K562 (cell line): ENCODE measurements at regions not wholly inside any gene's neighbourhood (a gene's known extent, or its start where the extent isn't known, plus 50 kb on each side); places are given as distances from the start of the nearest gene placed in this dataset.

Experiments
- ATAC-seq: fragments of 200-7000 bp; cut with Tn5 transposase; 3 replicates; pipeline ENCODE4 v1.9.1; 2020; ENCODE audit warnings: moderate library complexity
- BruUV-seq: library from RNA; stranded (reverse); fragments of 400-500 nt; replicated peaks from 2 replicates; lab custom pipeline; 2021; lab: Mats Ljungman, UMichigan
- CTCF ChIA-PET: fragments of 300-600 bp; formaldehyde crosslinking; extraction: SDS; loops from one replicate; lab custom pipeline; 2021; ENCODE audit warnings: low intra/inter-chr PET ratio; lab: Yijun Ruan, JAX
- POLR2A ChIA-PET: fragments of 300-600, 350-650 bp; sonication (Branson Sonifier 250); formaldehyde crosslinking; extraction: SDS; loops from one replicate; lab custom pipeline; 2021; ENCODE audit warnings: antibody characterized with exemption, inconsistent platforms; lab: Yijun Ruan, JAX
- DNase-seq, 4 experiments: peaks; one replicate each; pipeline versions ENCODE4 v3.0.0 to v3.0.0-alpha.2; 2011 to 2018; ENCODE audit warnings: low spot score in 3 of 4, mixed read lengths in 3 of 4; ENCODE audit errors: extremely low read depth in 1 of 4
- FAIRE-seq: peaks from 2 replicates; lab custom pipeline; 2011; peaks lifted over from hg19 to GRCh38; lab: Jason Lieb, UNC
- H2AFZ ChIP-seq: 2 replicates; pipeline ENCODE4 v1.6.0; 2011; ENCODE audit warnings: low read depth, low read length, control low read depth, inconsistent platforms
- H3K27ac ChIP-seq: fragments of 200-600 bp; 3 replicates; pipeline ENCODE4 v1.8.0; 2011; ENCODE audit warnings: low read depth, mild to moderate bottlenecking, control low read depth, inconsistent platforms, low read length, moderate library complexity, mixed read lengths; ENCODE audit errors: extremely low read depth
- H3K27me3 ChIP-seq, 2 experiments: fragments of 300-600 bp in 1 of 2; 2 replicates in 1 of 2; 3 replicates in 1 of 2; pipeline versions ENCODE4 v1.6.0 to v1.8.0; 2011; ENCODE audit warnings: inconsistent platforms in 2 of 2, low read length in 2 of 2, mild to moderate bottlenecking in 1 of 2, mixed read lengths in 1 of 2, moderate library complexity in 1 of 2; ENCODE audit not compliant: control insufficient read depth in 2 of 2, insufficient read depth in 2 of 2
- H3K36me3 ChIP-seq: fragments of 300-600 bp; 3 replicates; pipeline ENCODE4 v1.8.0; 2011; ENCODE audit warnings: mild to moderate bottlenecking, low read length, inconsistent platforms; ENCODE audit not compliant: control insufficient read depth, insufficient read depth
- H3K4me1 ChIP-seq, 2 experiments: fragments of 200-600 bp in 1 of 2; replicated peaks in 1 of 2; 2 replicates in 1 of 2; 3 replicates in 1 of 2; pipeline versions ENCODE4 v1.5.1 to v1.8.0; 2011; ENCODE audit warnings: inconsistent platforms in 2 of 2, low read length in 2 of 2, mild to moderate bottlenecking in 1 of 2, mixed read lengths in 1 of 2, moderate library complexity in 1 of 2; ENCODE audit not compliant: control insufficient read depth in 2 of 2, insufficient read depth in 2 of 2
- H3K4me2 ChIP-seq: 2 replicates; pipeline ENCODE4 v1.6.1; 2011; ENCODE audit warnings: low read length, control low read depth, inconsistent platforms, mixed read lengths; ENCODE audit not compliant: insufficient read depth
- H3K4me3 ChIP-seq: fragments of 200-600 bp; sonication (generic), shearing (Covaris generic); 2 replicates; pipeline ENCODE4 v1.5.1; 2016; ENCODE audit warnings: control low read depth, inconsistent platforms
- H3K79me2 ChIP-seq: fragments of 200-600 bp; 3 replicates; pipeline ENCODE4 v1.8.0; 2011; ENCODE audit warnings: low read length, inconsistent platforms; ENCODE audit not compliant: control insufficient read depth, insufficient read depth
- H3K9ac ChIP-seq, 2 experiments: 2 replicates each; pipeline versions ENCODE4 v1.6.0 to v1.6.1; 2011; ENCODE audit warnings: low read depth in 2 of 2, low read length in 2 of 2, control low read depth in 1 of 2, inconsistent platforms in 1 of 2, mild to moderate bottlenecking in 1 of 2, mixed read lengths in 1 of 2; ENCODE audit not compliant: insufficient read depth in 1 of 2
- H3K9me1 ChIP-seq: one replicate; pipeline ENCODE4 v1.6.0; 2011; ENCODE audit warnings: inconsistent platforms, mild to moderate bottlenecking, low read length, moderate library complexity; ENCODE audit not compliant: control insufficient read depth, insufficient read depth
- H3K9me3 ChIP-seq: replicated peaks from 2 replicates; pipeline ENCODE4 v1.5.1; 2011; ENCODE audit warnings: low read depth, low read length, inconsistent platforms; ENCODE audit not compliant: control insufficient read depth, insufficient read depth
- H4K20me1 ChIP-seq: replicated peaks from 2 replicates; pipeline ENCODE4 v1.6.1; 2011; ENCODE audit warnings: low read length, inconsistent platforms, mixed read lengths; ENCODE audit not compliant: control insufficient read depth, insufficient read depth
- CHD1 ChIP-seq: fragments of 200-600 bp; sonication (generic); IDR thresholded peaks from one replicate; pipeline ENCODE4 v1.6.1; 2012; ENCODE audit warnings: mild to moderate bottlenecking, moderate library complexity, low read length, inconsistent platforms
- EHMT2 ChIP-seq: fragments of 450-650 bp; IDR thresholded peaks from 2 replicates; pipeline ENCODE4 v1.6.1; 2018; ENCODE audit warnings: antibody characterized with exemption
- ELK1 ChIP-seq: sonication (generic); formaldehyde crosslinking; IDR thresholded peaks from 2 replicates; pipeline ENCODE4 v1.8.1; 2022; ENCODE audit warnings: missing genetic modification reagents
- GTF2F1 ChIP-seq: IDR thresholded peaks from 2 replicates; pipeline ENCODE4 v1.6.1; 2011; ENCODE audit warnings: low read depth, low read length, improper control_type of control experiment
- HNRNPUL1 ChIP-seq: fragments of 200-400 bp; formaldehyde crosslinking; IDR thresholded peaks from 2 replicates; pipeline ENCODE4 v1.6.1; 2017; ENCODE audit warnings: low read length
- HOXB6 ChIP-seq: fragments of 250-450 bp; sonication (Bioruptor Pico); IDR thresholded peaks from 2 replicates; pipeline ENCODE4 v1.5.1; 2022; ENCODE audit warnings: mild to moderate bottlenecking, borderline replicate concordance
- KDM5B ChIP-seq: fragments of 200-600 bp; sonication (generic); IDR thresholded peaks from 2 replicates; pipeline ENCODE4 v1.6.1; 2012; ENCODE audit warnings: low read depth, mild to moderate bottlenecking, moderate library complexity, low read length, control low read depth, inconsistent platforms; ENCODE audit not compliant: insufficient replicate concordance
- MCM3 ChIP-seq: fragments of 450-650 bp; IDR thresholded peaks from 2 replicates; pipeline ENCODE4 v1.6.1; 2016
- MTA1 ChIP-seq: fragments of 450-650 bp; IDR thresholded peaks from 2 replicates; pipeline ENCODE4 v1.6.1; 2017; ENCODE audit warnings: borderline replicate concordance
- POLR2B ChIP-seq: fragments of 450-650 bp; IDR thresholded peaks from 2 replicates; pipeline ENCODE4 v1.6.1; 2018; ENCODE audit warnings: low read depth; ENCODE audit not compliant: partially characterized antibody
- PTTG1 ChIP-seq: fragments of 450-650 bp; IDR thresholded peaks from 2 replicates; pipeline ENCODE4 v1.6.1; 2016; ENCODE audit warnings: low read depth, mild to moderate bottlenecking, missing genetic modification characterization, missing compliant biosample characterization
- SETDB1 ChIP-seq: IDR thresholded peaks from one replicate; pipeline ENCODE4 v1.6.1; 2012; ENCODE audit warnings: low read length, control low read depth, inconsistent platforms
- TAL1 ChIP-seq: fragments of 450-650 bp; IDR thresholded peaks from 2 replicates; pipeline ENCODE4 v1.6.1; 2016; ENCODE audit warnings: mild to moderate bottlenecking
- TBL1XR1 ChIP-seq, 2 experiments: IDR thresholded peaks; 2 replicates each; pipeline ENCODE4 v1.6.1; 2012; ENCODE audit warnings: improper control_type of control experiment in 2 of 2, low read length in 2 of 2, mild to moderate bottlenecking in 1 of 2
- TFAM ChIP-seq: fragments of 250-450 bp; sonication (Bioruptor Pico); conservative IDR thresholded peaks from 2 replicates; pipeline ENCODE4 v1.5.0; 2021; ENCODE audit warnings: mild to moderate bottlenecking, moderate library complexity
- WGBS: fragments of 100-300 bp; shearing (Covaris generic); methylation state at CpG from one replicate; pipeline ENCODE4 v1.1.6; 2016; ENCODE audit warnings: low coverage, mixed read lengths; ENCODE audit not compliant: insufficient coverage; ENCODE audit errors: missing lambda C conversion rate; 5-methylcytosine and 5-hydroxymethylcytosine counted together
- in situ Hi-C: fragments of 300-500 bp; cut with MboI; formaldehyde crosslinking; loops from 4 replicates; pipeline ENCODE4 v1.15.0; 2018; ENCODE audit warnings: inconsistent platforms, mixed read lengths
- intact Hi-C: fragments of 100-400 bp; cut with micrococcal nuclease; formaldehyde crosslinking; loops from 2 replicates; pipeline ENCODE4 v1.14.2; 2022
- TF ChIP-seq, protein P1 (sequence below): sonication (generic); formaldehyde crosslinking; IDR thresholded peaks from 2 replicates; pipeline ENCODE4 v1.8.0; 2022; ENCODE audit warnings: mild to moderate bottlenecking, missing genetic modification reagents

GRCh38 chr5:6206501-6206900 lies 171.8 kb downstream of the MED10 start:
- H3K79me2 ChIP-seq, result no peaks in the 10 kb centered on the region
- intact Hi-C loops, result no loop called here
- H4K20me1 ChIP-seq, result no peaks in the 10 kb centered on the region
- H3K9me1 ChIP-seq, result no peaks in the 10 kb centered on the region
- H3K36me3 ChIP-seq, result no peaks in the 10 kb centered on the region
- H3K27me3 ChIP-seq, result no peaks in the 10 kb centered on the region; a peak in 1 of 5 replicates
- no peaks in the 10 kb centered on the region for H3K4me1 ChIP-seq
- H2AFZ ChIP-seq, result no peak overlapping the region
- no TSS peak for BruUV-seq
- WGBS, result 0% methylated on average over 1 of the region's 1 CpG
- H3K9me3 ChIP-seq, result no peaks in the 10 kb centered on the region
- TF ChIP-seq ELK1 (CRISPR knock-in tag) (no peak), HOXB6 (CRISPR knock-in tag) (no peak), CHD1 (no peak), TBL1XR1 (IDR thresholded peaks at IDR 0.05; ENCODE audit: low read length in 2 of 2) (no peak), SETDB1 (no peak), MCM3 (no peak), GTF2F1 (no peak), TFAM (CRISPR knock-in tag) (no peak), TAL1 (no peak), HNRNPUL1 (no peak), MTA1 (no peak), EHMT2 (no peak), POLR2B (no peak), KDM5B (no peak), PTTG1 (tag) (no peak)
- TF ChIP-seq, protein P1, sequence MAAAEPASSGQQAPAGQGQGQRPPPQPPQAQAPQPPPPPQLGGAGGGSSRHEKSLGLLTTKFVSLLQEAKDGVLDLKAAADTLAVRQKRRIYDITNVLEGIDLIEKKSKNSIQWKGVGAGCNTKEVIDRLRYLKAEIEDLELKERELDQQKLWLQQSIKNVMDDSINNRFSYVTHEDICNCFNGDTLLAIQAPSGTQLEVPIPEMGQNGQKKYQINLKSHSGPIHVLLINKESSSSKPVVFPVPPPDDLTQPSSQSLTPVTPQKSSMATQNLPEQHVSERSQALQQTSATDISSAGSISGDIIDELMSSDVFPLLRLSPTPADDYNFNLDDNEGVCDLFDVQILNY (CRISPR knock-in tag), result no peak
- no peak overlapping the region for H3K27ac ChIP-seq
- ChIA-PET POLR2A (interaction anchor here (0.6 to 0.8 kb wide), 2 partner anchors 16 to 1030 kb away, joined by 3 read pairs; no protein-coding TSS in a partner anchor), CTCF (no interaction called here)
- DNase-seq (no peak), ATAC-seq (no peak), FAIRE-seq (no peak)
- no peak overlapping the region for H3K4me2 ChIP-seq
- H3K9ac ChIP-seq, result no peak overlapping the region
- no peak overlapping the region for H3K4me3 ChIP-seq
- in situ Hi-C loops, result no loop called here
